NCI-H2227 treated with DMSO at 0.1 percent for 48 hours (cell line): ENCODE measurements at regions not wholly inside any gene's neighbourhood (a gene's known extent, or its start where the extent isn't known, plus 50 kb on each side); places are given as distances from the start of the nearest gene placed in this dataset.
A peak's percentile ranks its signal among the peaks of the same experiment; 100 is the strongest.

Experiments used
- DNase-seq: peaks from one replicate; lab custom pipeline; 2025; lab: John Stamatoyannopoulos, UW

DNA sequence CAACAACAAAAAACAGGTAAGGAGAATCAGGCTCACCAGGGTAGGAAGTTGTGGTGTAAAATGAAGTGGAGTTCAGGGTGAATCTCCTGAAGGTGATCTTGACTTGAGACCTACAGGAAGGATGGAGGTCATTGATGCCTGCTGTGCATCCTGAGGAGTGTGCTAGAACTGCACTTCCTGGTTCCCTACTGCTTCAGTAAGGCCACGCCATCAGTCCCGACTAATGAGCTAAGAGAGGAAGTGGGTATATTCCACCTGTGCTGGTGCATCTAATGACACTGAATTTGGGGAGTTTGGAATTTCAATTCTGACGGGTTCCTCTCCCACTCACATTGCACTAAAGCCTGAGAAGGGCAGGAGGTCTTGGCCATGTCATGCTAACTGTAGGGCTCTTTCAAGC lies 349.3 kb upstream of the SLC14A2 start:
- no peak for DNase-seq

DNA sequence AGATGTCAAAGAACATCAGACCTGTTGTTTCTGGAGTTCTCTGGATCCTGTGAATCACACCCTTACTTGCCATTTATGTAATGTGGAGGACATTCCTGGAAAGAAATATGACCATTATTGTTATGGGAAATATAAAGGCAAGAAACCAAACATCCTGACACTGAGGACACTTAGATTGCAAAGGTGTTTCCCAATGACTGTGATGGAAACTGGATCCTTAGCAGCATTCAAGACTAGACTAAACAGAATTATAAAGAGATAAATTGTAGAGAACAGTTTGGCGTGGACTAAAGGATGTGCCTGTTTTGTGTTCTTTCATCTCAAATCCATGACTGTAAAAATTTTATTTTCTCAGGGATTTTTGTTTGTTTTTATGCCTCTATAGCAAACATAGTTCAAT lies 347.7 kb upstream of the SLC14A2 start:
- no peak for DNase-seq

DNA sequence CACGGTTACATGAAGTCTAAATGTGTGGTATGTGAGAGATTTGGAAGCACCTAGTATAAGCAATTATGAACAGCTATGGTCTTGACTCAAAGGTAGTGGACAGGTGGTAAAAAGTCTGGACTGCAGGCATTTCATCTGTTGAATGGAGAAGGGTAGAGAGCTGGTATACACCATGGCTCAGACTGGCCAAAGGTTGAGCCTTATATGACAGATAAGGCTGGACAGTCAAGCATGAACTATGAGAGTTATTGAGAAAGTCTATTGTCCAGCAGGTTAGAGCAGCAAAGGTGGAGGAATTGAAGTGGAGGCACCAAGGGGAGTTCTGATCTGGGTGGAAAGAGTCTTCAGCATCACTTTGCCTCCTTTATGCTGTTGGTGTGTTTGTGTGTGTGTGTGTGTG lies 346.7 kb upstream of the SLC14A2 start:
- DNase-seq: no peak

DNA sequence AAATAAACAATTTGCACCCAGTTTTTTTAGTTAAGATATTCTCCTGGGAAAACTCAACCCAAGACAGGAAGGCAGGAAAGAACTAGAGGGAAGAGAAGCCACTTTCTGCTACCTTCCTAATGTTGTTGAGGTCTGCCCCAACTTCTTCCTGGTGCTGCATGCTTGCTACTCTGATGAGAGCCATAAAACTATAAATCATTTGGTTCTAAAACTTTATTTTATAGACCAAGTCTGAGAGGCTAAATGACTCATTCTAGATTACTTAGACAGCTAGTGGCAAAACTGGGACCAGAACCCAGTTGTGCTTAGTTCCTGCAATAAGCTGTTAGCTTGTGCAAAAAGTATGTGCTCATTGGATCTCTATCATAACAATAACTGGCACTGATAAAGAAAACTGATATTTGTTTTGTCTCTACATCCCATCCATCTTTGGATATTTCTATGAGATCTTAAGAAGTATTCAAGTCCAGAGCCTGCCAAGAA lies 344.9 kb upstream of the SLC14A2 start:
- DNase-seq: no peak

DNA sequence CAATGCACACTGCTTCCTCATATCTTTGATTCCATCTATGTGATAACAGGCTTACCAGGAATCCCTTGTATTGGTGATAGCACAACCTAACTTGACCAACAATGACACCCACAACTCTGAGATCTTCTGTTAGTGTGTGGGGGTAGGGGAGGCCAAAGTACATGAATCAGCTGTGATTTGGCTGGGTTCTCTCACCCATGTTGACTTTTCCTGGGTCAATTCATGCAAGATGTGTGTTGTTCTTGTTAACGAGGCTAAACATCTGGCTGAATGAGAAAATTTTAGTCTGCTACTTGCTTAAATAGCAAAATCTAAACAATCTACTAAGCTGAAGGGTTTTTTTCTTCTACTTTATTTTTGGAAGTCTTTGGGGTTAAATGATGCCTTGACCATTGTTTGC lies 341.2 kb upstream of the SLC14A2 start:
- no peak for DNase-seq

DNA sequence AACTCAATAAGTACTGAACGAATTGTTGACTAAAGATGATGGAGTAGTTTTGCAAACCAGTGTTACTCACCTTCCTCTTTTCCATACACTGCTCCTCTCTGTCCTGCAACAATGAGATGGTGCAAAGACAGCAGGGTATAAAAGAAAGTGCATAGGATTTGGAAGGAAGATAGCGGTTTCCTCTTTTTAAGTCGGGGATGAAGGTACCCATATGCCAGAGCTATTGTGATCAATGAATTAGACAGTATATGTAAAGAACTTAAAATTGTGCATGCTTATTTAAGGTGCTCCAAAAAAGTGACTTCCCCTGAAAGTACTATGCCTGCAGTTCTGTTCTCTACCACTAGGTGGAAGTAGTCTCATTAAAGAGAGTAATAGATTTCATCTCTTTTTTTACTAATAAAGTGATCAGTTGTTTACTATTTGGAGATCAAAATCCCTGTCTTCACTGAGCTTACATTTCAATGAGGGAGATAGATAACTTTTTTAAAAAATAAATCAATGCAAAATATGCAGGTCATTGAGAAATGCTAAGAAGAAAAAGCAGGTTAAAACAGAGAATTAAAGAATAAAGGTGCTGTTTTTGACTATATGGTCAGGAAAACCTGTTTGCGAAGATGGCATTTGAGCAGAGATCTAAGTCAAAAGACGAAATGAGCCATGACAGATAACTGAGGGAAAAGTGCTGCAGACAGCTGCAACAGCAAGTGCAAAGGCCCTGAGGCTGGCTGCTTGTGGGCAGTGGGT lies 339.7 kb upstream of the SLC14A2 start:
- no peak for DNase-seq

DNA sequence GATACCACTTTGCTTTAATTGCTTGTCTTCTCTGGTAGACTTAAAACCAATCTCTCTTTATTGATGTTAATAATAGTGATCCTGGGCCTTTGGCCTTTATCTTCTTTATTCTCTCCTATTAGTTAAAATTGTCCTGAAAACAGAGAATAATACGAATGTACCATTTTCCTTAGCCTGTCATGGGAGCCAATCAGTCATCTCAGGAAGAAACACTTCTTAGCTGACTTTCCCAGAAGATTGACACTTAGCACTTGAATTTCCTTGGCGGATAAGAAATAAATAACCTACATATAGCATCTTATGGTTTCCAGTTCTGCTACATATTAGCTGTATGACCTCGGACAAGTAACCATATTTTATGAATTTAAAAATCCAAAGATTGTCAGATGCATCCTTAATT lies 338.4 kb upstream of the SLC14A2 start:
- peak; percentile 67 for DNase-seq

DNA sequence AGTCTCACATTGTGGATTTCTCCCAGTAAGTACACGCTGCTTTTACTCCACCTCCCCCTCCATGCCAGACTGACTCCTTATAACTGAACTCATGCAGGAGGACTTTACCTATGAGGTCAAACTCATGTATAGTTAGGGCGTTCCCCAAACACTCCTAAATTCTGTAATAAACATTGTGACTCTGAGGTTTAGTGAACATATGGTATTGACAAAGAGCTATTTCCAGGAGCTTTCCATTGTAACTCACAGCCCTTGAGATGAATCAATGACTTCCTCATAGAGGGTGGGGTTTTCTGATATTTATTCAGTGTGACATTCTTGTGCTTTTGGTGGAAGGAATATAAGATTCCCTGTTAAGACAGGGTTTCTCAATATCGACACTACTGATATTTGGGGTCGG lies 337.4 kb upstream of the SLC14A2 start:
- DNase-seq: no peak

DNA sequence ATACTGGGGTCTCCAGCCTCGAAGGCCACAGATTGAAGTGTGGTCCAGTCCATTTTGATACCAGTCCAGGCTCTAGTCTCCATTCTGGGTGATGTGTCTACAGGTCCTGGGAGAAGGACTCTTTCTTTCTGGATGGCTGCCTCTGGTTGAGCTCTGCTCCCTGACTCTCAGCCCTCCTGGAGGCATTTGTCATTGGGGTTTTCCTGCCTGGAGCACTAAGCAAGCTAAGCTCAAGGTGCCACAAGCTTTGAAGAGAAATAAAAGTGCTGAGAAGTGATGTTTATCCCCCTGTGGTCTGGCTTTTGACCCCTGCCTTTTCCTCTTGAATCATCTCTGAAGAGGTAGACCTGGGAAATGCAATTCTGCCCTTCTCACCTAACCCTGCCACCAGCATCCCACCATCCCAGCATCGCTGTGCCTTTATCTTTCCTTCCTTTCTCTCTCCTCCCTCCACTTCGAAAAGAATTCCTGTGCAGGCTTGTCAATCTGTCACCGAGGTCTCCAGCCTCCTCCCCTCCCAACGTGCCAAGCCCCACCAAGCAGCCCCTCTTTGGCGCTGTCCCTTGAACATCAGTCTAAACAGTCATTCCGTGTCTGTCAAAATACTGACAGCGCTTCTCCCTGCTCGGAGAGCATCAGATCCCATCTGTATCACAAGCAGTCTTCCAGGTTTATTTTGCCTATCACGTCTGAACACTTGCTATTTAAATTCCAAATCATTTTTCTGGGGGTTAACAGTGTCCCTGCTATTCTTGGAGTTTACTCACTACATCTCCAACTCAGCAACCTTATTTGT lies 334.6 kb upstream of the SLC14A2 start:
- DNase-seq: no peak

DNA sequence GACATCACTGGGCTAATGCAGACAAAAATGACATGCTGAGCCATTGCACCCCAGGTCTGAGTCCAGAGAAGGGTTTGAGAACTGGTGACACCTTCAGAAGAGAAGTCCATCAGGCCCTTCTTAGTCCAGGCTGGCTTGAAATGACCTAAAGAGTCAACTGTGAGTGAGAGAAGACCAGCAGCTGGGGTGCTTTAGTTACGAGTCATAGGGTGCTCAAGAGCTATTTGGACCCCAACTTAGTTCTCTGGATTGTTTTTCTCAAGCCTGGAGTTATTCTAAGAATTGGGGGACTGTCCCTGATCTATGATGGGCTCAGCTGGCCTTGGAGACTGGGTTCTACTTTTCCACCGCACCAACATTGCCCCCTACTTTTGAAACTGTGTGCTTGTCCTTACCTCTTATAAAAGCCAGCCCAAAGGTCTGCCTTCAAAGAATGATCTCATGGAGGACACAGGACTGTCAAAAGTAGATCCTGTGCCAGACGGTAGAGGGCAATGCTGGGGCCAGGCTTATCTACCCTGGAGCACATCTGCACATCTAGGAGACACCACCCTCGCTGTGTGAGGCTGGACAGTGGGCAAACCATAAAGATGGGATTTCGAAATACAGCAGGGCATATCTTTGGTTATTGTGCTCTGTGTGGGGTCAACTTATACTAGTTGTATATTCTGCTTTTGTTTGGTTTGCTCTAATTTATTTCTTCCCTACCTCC lies 333.0 kb upstream of the SLC14A2 start:
- DNase-seq: no peak

DNA sequence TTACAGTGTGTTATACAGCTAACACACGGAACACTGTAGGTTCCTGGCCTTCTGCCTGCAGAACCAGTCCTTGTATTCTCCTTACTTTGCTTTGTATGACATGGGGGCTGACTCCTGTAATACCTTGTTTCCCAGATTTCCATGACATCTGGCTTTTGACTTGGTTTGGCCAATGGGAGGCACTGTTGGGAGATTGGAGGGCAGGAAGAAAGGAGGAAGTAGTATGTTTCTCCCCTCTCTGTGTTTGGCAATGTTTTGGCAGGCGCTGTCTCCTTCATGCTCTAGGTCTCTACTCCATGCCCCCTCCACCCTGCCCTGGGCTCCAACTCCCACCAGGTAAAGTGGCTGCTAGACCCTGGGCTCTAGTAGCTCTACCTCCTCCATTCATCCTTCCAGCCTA lies 331.1 kb upstream of the SLC14A2 start:
- no peak for DNase-seq

DNA sequence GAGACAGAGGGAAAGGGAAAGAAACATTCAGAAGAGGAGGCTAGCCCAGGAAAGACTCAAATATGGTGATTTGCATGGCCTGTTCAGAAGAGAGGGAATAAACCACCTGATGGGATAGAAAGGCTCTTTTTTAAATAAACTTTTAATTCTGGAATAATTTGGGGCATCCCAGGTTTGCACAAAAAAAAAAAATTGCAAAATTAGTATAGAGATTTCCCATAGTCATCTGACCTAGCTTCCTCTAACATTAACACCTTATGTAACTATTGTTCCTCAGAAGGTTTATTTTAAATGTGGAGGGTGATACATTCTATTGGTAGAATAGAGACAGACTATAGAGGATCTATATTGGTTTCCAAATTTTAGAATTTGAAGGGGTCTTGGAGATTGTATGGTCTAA lies 330.4 kb upstream of the SLC14A2 start:
- DNase-seq: no peak

DNA sequence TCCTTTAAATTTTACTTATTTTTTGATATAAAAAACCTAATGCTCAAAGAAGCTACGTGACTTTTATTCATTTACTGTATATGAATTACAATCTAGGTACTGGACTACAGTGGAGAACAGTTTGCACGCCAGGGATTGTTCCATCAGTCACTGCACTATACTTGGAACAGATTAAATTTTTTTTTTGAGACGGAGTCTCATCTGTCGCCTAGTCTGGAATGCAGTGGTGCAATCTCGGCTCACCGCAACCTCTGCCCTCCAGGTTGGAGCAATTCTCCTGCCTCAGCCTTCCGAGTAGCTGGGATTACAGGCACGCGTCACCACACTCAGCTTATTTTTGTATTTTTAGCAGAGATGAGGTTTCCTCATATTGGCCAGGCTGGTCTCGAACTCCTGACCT lies 330.0 kb upstream of the SLC14A2 start:
- no peak for DNase-seq

DNA sequence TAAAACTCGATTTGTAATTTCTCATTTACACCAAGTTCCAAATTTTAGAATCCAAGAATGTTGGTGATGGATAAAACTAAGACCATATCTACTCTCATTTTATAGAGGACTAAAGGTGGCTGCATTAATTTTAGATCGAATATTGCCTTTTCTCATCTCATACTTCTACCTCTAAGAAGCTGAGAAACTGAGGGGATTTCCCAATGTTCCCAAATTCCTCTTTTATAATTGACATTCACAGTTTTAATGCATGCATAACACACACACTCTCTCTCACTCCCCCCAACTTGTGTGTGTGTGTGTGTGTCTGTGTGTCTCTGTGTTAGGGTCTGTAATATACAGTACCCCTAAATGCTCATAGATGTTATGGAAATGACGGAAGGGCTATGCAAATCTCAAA lies 328.8 kb upstream of the SLC14A2 start:
- no peak for DNase-seq

DNA sequence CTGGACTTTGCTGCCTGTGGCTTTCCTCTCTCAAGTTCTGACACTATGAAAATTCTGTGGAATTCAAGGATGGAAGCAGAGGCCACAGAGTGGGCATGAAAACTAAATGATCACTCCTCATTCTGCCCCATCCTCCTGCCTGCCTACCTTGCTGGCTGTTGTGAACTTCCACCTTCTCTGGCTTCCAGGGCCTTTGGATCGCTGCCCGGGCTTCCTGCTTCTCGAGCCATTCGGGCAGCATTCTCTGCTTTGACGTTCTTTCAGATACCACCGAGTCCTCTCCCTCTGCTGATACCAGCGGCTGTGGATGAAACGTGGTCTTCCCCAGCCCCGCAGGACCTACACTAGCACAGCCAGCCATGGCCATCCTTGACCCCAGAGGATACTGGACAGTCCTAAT lies 327.7 kb upstream of the SLC14A2 start:
- no peak for DNase-seq

DNA sequence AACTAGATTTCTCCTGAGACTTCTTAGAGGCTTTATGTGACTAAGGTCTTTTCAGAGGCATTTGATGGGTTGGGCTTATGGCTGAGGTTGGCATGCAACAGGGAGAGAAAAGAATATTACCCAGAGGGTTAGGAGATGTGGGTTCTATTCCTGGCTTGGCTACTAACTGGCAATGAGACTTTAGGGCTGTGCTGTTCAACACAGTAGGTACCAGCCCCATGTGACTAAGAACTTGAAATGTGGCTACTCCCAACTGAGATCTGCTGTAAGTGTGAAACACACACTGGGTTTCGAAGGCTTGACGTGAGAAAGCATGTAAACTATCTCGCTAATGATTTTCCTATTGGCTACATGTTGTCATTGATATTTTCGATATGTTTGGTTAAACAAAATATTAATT lies 324.9 kb upstream of the SLC14A2 start:
- DNase-seq: no peak

DNA sequence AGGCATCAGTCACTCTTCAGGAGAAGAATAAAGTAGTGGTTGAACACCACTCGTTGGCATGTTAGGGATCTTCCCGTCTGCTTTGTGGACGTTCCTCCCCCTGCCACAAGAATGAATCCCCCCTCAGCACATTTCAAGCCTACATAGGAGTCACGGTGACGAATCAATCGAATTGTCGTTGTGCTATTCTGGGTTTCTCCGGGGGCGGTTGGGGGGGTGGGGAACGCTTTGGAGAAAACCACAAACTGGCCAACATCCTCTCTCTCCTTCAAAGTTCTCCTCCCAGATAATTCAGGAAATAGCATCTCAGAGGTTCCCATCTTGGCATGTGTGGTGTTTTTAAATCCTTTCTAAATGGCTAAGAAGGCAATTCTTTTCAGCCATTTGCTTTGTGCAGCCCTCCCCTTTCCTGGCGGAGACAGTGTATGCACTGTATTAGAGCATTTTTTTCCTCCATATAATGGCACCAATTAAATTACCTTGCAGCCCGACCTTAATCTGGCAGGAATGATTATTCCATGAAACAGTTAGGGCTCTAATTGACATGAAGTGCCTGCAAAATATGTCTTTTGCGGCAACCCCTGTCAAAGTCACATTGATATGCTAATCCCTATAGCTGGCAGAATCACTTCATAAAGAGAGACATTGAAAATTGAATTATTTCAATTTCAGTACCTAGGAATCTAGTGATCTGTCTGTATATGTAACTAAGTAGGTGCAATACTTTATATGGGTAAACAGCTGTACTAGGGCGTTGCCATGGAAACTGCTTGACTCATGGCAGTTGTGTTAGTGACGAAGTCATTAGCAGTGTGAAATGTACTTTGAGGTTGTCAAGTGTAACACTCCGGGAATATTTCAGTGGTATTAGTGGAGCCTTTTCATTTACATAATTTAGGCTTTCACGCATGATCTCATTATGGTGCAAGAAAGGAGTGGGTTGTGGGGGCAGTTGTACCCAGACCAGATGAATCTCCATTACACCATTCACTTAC lies 323.4 kb upstream of the SLC14A2 start:
- peak; percentile 53 for DNase-seq

DNA sequence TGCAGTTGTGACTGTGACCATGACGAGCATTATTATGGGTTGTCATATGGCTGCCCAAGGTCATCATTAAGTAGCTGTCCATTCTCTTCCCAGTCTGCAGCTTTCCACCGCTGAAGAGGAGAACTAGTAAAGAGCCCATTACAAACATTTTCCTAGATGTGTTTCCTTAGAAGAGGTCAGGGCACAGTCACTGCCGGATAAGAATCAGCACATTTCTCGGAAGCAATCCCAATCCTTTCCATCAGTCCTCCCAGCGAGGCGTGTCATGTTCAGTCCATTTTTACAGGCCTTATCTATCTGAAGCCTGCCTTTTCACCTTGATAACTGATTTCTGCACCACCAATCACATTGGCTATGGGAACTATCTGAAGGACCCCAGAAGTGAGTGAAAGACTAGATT lies 319.9 kb upstream of the SLC14A2 start:
- peak; percentile 62 for DNase-seq

DNA sequence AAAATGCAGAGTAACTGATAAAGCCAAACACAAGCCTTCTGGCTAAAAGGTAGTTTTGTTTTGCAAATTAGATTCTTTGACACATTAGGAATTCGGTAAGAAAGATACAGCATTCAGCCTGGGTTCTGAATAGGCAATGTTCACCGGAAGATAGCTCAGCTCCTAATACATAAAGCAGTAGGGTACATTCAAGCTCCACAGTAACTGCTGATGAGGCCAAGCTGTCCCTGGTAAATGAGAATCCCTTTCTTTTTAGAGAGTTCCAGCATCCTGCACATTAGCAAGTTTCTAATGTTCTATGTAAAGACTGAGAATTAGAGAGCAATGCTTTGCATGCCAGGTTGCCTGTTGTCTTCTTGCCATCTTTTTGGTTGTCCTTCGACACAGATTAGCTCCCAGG lies 316.3 kb upstream of the SLC14A2 start:
- no peak for DNase-seq

DNA sequence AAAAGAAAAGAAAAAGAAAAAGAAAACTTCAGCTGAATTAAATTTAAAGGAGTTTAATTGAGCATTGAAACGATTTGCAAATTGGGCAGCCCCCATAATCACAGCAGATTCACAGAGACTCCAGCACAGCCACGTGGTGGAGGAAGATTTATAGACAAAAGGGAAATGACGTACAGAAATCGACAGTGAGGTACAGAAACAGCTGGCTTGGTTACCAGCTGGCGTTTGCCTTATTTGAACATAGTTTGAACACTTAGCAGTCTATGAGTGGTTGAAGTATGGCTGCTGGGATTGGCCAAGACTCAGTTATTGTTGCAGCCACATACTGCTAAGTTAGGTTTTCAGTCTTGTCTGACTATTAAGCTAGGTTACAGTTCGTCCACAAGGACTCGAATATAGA lies 312.2 kb upstream of the SLC14A2 start:
- DNase-seq: no peak

DNA sequence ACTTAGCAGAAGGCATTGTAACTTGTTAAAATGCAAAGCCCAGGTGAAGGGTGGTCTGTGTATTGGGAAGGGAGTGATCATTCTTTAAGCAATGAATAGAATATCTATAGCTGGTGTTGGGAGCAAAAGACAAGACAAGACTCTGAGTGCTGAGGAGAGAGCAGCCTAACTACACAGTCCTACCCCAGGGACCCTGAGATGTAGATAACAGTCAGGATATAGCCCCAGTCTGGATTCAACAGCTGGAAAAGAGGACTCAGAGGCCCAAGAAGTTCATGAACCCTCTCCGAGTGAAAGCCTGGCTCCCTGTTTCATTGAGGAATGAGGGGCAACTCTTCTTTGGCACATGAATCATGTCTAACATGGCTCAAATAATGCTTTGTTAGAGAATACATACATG lies 310.7 kb upstream of the SLC14A2 start:
- DNase-seq: no peak
